Head of caudate nucleus (tissue), 42 donors: ENCODE measurements at regions not wholly inside any gene's neighbourhood (a gene's known extent, or its start where the extent isn't known, plus 50 kb on each side); places are given as distances from the start of the nearest gene placed in this dataset.
"Not testable (repeated sequence)": the region's sequence is repeated elsewhere in the genome, so short reads cannot be mapped to it uniquely, and the experiment has no call there.

Experiments used
- DNase-seq, 42 donors: peaks; one replicate each; pipeline versions ENCODE4 v3.0.0 to v3.0.0-alpha.2; 2020 to 2021; ENCODE audit warnings: mixed read lengths in 7 of 42
- intact Hi-C: fragments of 100-400 bp; cut with DNase I; formaldehyde crosslinking; loops from one replicate; pipeline ENCODE4 v1.15.0; 2022

GRCh38 chr4:122973465-122973864, 51.1 kb upstream of the NUDT6 start:
- intact Hi-C loops: no loop called here
- no peak for DNase-seq

- intact Hi-C loops: no loop called here
Observed at GRCh38 chr4:122976111-122976510, 53.7 kb upstream of the NUDT6 start.

GRCh38 chr4:122977103-122977502, 54.7 kb upstream of the NUDT6 start:
- DNase-seq: no peak
- intact Hi-C loops: no loop called here

More at GRCh38 chr4:122976111-122976510, 53.7 kb upstream of the NUDT6 start:
- no peak for DNase-seq

GRCh38 chr4:122978109-122978508, 55.7 kb upstream of the NUDT6 start:
- intact Hi-C loops: no loop called here
- no peak for DNase-seq

- intact Hi-C loops: no loop called here
- DNase-seq: no peak
Observed at GRCh38 chr4:122978789-122979188, 56.4 kb upstream of the NUDT6 start.

- intact Hi-C loops: no loop called here
Observed at GRCh38 chr4:122980860-122981259, 58.5 kb upstream of the NUDT6 start.

GRCh38 chr4:122988696-122989095, 66.3 kb upstream of the NUDT6 start:
- intact Hi-C loops: no loop called here
- DNase-seq: no peak

More at GRCh38 chr4:122980860-122981259, 58.5 kb upstream of the NUDT6 start:
- no peak for DNase-seq

- no peak for DNase-seq
- intact Hi-C loops: no loop called here
Observed at GRCh38 chr4:122990891-122991290, 68.5 kb upstream of the NUDT6 start.

GRCh38 chr4:122992057-122992456, 69.7 kb upstream of the NUDT6 start:
- intact Hi-C loops: no loop called here
- DNase-seq: no peak

GRCh38 chr4:122992641-122993040, 70.2 kb upstream of the NUDT6 start:
- intact Hi-C loops: no loop called here
- no peak for DNase-seq

GRCh38 chr4:122996350-122996749, 74.0 kb upstream of the NUDT6 start:
- intact Hi-C loops: no loop called here
- no peak for DNase-seq

GRCh38 chr4:122997463-122998101, 75.2 kb upstream of the NUDT6 start:
- no peak for DNase-seq
- intact Hi-C loops: no loop called here

- DNase-seq: not testable (repeated sequence)
Observed at GRCh38 chr4:123004079-123004478, 81.7 kb upstream of the NUDT6 start.

GRCh38 chr4:123005126-123005525, 82.7 kb upstream of the NUDT6 start:
- intact Hi-C loops, DNase-seq: not testable (repeated sequence)

More at GRCh38 chr4:123004079-123004478, 81.7 kb upstream of the NUDT6 start:
- intact Hi-C loops: not testable (repeated sequence)

GRCh38 chr4:123007679-123008078, 85.3 kb upstream of the NUDT6 start:
- intact Hi-C loops: no loop called here
- DNase-seq: no peak

GRCh38 chr4:123012416-123012815, 90.0 kb upstream of the NUDT6 start:
- intact Hi-C loops, DNase-seq: not testable (repeated sequence)

GRCh38 chr4:123014038-123014437, 91.6 kb upstream of the NUDT6 start:
- intact Hi-C loops: no loop called here
- no peak for DNase-seq

- no peak for DNase-seq
- intact Hi-C loops: no loop called here
Observed at GRCh38 chr4:123017078-123017477, 94.7 kb upstream of the NUDT6 start.

GRCh38 chr4:123017636-123018395, 95.4 kb upstream of the NUDT6 start:
- DNase-seq: no peak
- intact Hi-C loops: no loop called here

- intact Hi-C loops: no loop called here
- DNase-seq: no peak
Observed at GRCh38 chr4:123018396-123018775, 96.0 kb upstream of the NUDT6 start.

- intact Hi-C loops: no loop called here
- no peak for DNase-seq
Observed at GRCh38 chr4:123020285-123020684, 97.9 kb upstream of the NUDT6 start.
